ENCODE measurements at regions not wholly inside any gene's neighbourhood (a gene's known extent, or its start where the extent isn't known, plus 50 kb on each side); places are given as distances from the start of the nearest gene placed in this dataset.
A peak's percentile ranks its signal among the peaks of the same experiment; 100 is the strongest.

DNA sequence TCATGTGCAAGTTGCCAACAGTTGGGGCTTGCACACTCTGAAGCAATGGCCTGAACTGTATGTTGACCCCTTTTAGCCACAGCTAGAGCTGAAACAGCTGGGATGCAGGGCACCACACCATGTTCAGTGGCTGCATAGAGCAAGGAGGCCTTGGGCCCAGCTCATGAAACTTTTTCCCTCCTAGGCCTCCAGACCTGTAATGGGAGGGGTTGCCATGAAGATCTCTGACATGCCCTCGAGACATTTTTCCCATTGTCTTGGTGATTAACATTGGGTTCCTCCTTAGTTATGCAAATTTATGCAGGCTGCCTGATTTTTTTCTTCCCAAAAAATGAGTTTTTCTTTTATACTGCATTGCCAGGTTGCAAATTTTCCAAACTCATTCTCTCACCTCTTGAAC lies 165.1 kb upstream of the PRR20A start:
- intact Hi-C loops (cut with DNase I): no loop called here
- Histone ChIP-seq H3K4me1 (ENCODE audit: control insufficient read depth in 2 of 3, insufficient read depth in 2 of 3, low read depth in 1 of 3, low read length in 3 of 3) (no peaks in the 10 kb centered on the region), H3K9me3 (ENCODE audit: control insufficient read depth in 2 of 3, insufficient read depth in 1 of 3, low read length in 3 of 3) (no peaks in the 10 kb centered on the region), H3K36me3 (ENCODE audit: control insufficient read depth in 2 of 3, insufficient read depth in 3 of 3, low read length in 3 of 3) (no peaks in the 10 kb centered on the region), H3K27me3 (ENCODE audit: control insufficient read depth, insufficient read depth, low read length) (no peaks in the 10 kb centered on the region), H3K9ac (ENCODE audit: low read length in 3 of 3) (no peak overlapping the region), H3K4me3 (ENCODE audit: low read length in 3 of 3) (no peak overlapping the region), H3K27ac (ENCODE audit: low read depth in 2 of 2, low read length in 2 of 2) (no peak overlapping the region)
- DNase-seq: peak in 1 of 5 donors; percentile 42
- TF ChIP-seq, protein P1, sequence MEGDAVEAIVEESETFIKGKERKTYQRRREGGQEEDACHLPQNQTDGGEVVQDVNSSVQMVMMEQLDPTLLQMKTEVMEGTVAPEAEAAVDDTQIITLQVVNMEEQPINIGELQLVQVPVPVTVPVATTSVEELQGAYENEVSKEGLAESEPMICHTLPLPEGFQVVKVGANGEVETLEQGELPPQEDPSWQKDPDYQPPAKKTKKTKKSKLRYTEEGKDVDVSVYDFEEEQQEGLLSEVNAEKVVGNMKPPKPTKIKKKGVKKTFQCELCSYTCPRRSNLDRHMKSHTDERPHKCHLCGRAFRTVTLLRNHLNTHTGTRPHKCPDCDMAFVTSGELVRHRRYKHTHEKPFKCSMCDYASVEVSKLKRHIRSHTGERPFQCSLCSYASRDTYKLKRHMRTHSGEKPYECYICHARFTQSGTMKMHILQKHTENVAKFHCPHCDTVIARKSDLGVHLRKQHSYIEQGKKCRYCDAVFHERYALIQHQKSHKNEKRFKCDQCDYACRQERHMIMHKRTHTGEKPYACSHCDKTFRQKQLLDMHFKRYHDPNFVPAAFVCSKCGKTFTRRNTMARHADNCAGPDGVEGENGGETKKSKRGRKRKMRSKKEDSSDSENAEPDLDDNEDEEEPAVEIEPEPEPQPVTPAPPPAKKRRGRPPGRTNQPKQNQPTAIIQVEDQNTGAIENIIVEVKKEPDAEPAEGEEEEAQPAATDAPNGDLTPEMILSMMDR (IDR thresholded peaks at IDR 0.05; ENCODE audit: borderline replicate concordance, extremely low read depth, insufficient read depth): no peak
- FAIRE-seq: no peak

DNA sequence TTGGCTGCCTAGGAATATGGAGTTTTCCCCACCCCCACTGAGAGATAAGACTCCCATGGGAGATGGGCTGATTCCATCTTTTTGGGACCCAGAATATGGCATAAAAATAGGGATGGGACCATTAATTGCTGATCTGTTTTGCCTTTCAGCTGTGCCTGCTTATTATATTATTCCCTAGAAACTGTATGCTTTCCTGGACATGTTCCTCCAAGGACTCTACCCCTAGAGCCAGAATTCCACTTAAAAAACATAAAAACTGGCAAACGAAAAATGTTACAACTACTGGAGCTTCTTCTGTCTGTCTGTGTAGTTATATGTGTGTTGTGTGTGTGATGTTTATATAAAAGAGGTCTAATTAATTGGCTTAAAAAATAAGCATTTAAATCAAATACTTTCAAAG lies 159.9 kb upstream of the PRR20A start:
- H3K4me1 ChIP-seq (ENCODE audit: control insufficient read depth in 2 of 3, insufficient read depth in 2 of 3, low read depth in 1 of 3, low read length in 3 of 3): no peaks in the 10 kb centered on the region
- no peaks in the 10 kb centered on the region for H3K36me3 ChIP-seq (ENCODE audit: control insufficient read depth in 2 of 3, insufficient read depth in 3 of 3, low read length in 3 of 3)
- TF ChIP-seq, protein P1 (IDR thresholded peaks at IDR 0.05; ENCODE audit: borderline replicate concordance, extremely low read depth, insufficient read depth): no peak
- intact Hi-C loops (cut with DNase I): no loop called here
- H3K9ac ChIP-seq (ENCODE audit: low read length in 3 of 3): no peak overlapping the region
- H3K27me3 ChIP-seq (ENCODE audit: control insufficient read depth, insufficient read depth, low read length): no peaks in the 10 kb centered on the region
- no peak overlapping the region for H3K27ac ChIP-seq (ENCODE audit: low read depth in 2 of 2, low read length in 2 of 2)
- no peak for FAIRE-seq
- no peak overlapping the region for H3K4me3 ChIP-seq (ENCODE audit: low read length in 3 of 3)
- no peaks in the 10 kb centered on the region for H3K9me3 ChIP-seq (ENCODE audit: control insufficient read depth in 2 of 3, insufficient read depth in 1 of 3, low read length in 3 of 3)
- no peak for DNase-seq

DNA sequence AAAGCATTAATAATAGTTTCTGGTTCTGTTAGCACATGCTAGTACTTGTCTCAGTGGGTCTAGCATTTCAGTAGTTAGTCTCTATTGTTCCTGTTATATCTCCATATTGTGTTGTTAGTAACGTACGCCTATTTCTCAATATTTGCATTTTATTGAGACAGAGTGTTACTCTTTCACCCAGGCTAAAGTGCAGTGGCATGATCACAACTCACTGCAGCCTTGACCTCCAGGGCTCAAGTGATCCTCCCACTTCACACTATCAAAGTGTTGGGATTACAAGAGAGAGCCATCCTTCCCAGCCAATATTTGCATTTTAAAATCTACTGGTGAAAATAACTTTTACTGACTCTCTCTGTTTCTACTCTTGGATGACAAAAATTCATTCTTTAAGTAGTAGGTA lies 154.6 kb upstream of the PRR20A start:
- TF ChIP-seq, protein P1 (IDR thresholded peaks at IDR 0.05; ENCODE audit: borderline replicate concordance, extremely low read depth, insufficient read depth): no peak
- Histone ChIP-seq H3K9me3 (ENCODE audit: control insufficient read depth in 2 of 3, insufficient read depth in 1 of 3, low read length in 3 of 3) (no peaks in the 10 kb centered on the region), H3K9ac (ENCODE audit: low read length in 3 of 3) (no peak overlapping the region), H3K36me3 (ENCODE audit: control insufficient read depth in 2 of 3, insufficient read depth in 3 of 3, low read length in 3 of 3) (no peaks in the 10 kb centered on the region), H3K27ac (ENCODE audit: low read depth in 2 of 2, low read length in 2 of 2) (no peak overlapping the region), H3K27me3 (ENCODE audit: control insufficient read depth, insufficient read depth, low read length) (no peaks in the 10 kb centered on the region), H3K4me3 (ENCODE audit: low read length in 3 of 3) (no peak overlapping the region), H3K4me1 (ENCODE audit: control insufficient read depth in 2 of 3, insufficient read depth in 2 of 3, low read depth in 1 of 3, low read length in 3 of 3) (no peaks in the 10 kb centered on the region)
- intact Hi-C loops (cut with DNase I): no loop called here
- DNase-seq (no peak), FAIRE-seq (no peak)

DNA sequence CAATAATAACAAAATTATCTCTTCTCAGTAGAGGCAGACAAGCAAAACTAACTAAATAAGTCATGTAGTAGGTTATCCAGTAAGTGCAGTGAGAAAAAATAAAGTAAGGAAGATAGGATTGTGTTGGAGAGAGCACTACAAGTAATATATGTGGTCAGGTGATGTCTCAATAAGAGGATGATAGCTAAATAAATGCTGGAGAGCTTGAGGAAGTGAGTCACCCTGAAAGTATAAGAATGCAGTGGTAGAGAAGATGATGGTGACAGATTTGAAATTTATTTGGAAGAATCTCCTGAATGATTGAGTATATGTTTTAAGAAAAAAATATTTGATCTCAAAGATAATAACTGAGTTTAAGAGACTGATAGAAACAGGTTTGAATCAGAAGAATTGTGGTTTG lies 152.2 kb upstream of the PRR20A start:
- no peaks in the 10 kb centered on the region for H3K36me3 ChIP-seq (ENCODE audit: control insufficient read depth in 2 of 3, insufficient read depth in 3 of 3, low read length in 3 of 3)
- H3K4me3 ChIP-seq (ENCODE audit: low read length in 3 of 3): no peak overlapping the region
- DNase-seq (no peak), FAIRE-seq (no peak)
- H3K27ac ChIP-seq (ENCODE audit: low read depth in 2 of 2, low read length in 2 of 2): no peak overlapping the region
- no peak overlapping the region for H3K9ac ChIP-seq (ENCODE audit: low read length in 3 of 3)
- H3K4me1 ChIP-seq (ENCODE audit: control insufficient read depth in 2 of 3, insufficient read depth in 2 of 3, low read depth in 1 of 3, low read length in 3 of 3): no peaks in the 10 kb centered on the region
- no peaks in the 10 kb centered on the region for H3K27me3 ChIP-seq (ENCODE audit: control insufficient read depth, insufficient read depth, low read length)
- TF ChIP-seq, protein P1 (IDR thresholded peaks at IDR 0.05; ENCODE audit: borderline replicate concordance, extremely low read depth, insufficient read depth): no peak
- H3K9me3 ChIP-seq (ENCODE audit: control insufficient read depth in 2 of 3, insufficient read depth in 1 of 3, low read length in 3 of 3): no peaks in the 10 kb centered on the region
- intact Hi-C loops (cut with DNase I): no loop called here

Data from kidney (tissue), 13 donors.